ENCODE measurements at regions not wholly inside any gene's neighbourhood (a gene's known extent, or its start where the extent isn't known, plus 50 kb on each side); places are given as distances from the start of the nearest gene placed in this dataset.

- no peaks in the 10 kb centered on the region for H3K4me1 Mint-ChIP-seq
- H3K27ac ChIP-seq (ENCODE audit: low read length in 2 of 2) = no peak overlapping the region
Observed at GRCh38 chr14:21960636-21961035, 287.0 kb upstream of the OR4E1 start.

DNA sequence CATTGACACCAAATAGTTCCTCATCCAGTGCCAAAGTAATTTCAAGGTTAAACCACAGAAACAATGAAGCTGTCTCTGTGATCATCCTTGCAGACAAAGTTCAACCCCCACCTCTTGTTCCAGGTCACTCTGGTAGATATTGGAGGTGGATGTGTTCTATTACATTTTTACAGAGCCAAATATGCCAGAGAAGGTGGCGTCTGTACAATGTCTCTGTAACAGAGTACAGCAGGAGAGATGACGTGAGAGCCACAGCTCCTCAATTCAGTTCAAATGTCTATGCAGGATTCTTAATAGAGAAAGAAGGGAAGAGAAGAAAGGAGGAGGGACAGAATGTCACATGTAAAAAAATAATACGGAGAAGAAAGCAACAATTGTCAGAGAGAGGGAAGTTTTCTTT, 268.3 kb upstream of the OR4E1 start:
- Mint-ChIP-seq H3K4me1 (no peaks in the 10 kb centered on the region), H3K27me3 (peaks cover 25% of the 10 kb centered on the region), H3K27ac (no peak overlapping the region), H3K9me3 (ENCODE audit: insufficient read depth) (no peaks in the 10 kb centered on the region), H3K4me3 (no peak overlapping the region)
- no peak for DNase-seq
- no peaks in the 10 kb centered on the region for H3K4me1 ChIP-seq (ENCODE audit: control insufficient read depth in 2 of 2, insufficient read depth in 2 of 2, low read length in 2 of 2)
- ChIA-PET CTCF (interaction anchor here (1.9 to 4.0 kb wide), 2 partner anchors 23 to 28 kb away, joined by 5 to 17 read pairs; no protein-coding TSS in a partner anchor), POLR2A (no interaction called here)
- intact Hi-C loops (cut with micrococcal nuclease) = no loop called here
- TF ChIP-seq EZH2 (IDR thresholded peaks at IDR 0.05; ENCODE audit: borderline replicate concordance, insufficient read depth, low read depth, low read length, poor library complexity, severe bottlenecking) = no peak
- TF ChIP-seq, protein P1, sequence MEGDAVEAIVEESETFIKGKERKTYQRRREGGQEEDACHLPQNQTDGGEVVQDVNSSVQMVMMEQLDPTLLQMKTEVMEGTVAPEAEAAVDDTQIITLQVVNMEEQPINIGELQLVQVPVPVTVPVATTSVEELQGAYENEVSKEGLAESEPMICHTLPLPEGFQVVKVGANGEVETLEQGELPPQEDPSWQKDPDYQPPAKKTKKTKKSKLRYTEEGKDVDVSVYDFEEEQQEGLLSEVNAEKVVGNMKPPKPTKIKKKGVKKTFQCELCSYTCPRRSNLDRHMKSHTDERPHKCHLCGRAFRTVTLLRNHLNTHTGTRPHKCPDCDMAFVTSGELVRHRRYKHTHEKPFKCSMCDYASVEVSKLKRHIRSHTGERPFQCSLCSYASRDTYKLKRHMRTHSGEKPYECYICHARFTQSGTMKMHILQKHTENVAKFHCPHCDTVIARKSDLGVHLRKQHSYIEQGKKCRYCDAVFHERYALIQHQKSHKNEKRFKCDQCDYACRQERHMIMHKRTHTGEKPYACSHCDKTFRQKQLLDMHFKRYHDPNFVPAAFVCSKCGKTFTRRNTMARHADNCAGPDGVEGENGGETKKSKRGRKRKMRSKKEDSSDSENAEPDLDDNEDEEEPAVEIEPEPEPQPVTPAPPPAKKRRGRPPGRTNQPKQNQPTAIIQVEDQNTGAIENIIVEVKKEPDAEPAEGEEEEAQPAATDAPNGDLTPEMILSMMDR (IDR thresholded peaks at IDR 0.05) = no peak
- WGBS (ENCODE audit: insufficient coverage) = 93% methylated on average over 3 of the region's 3 CpGs
- H3K4me2 ChIP-seq (replicated peaks; ENCODE audit: low read depth, low read length, poor library complexity, severe bottlenecking) = no peak overlapping the region
- ATAC-seq (ENCODE audit: low read depth) = no peak
- H3K79me2 ChIP-seq (ENCODE audit: control insufficient read depth, insufficient read depth, low read length) = no peaks in the 10 kb centered on the region
- no peaks in the 10 kb centered on the region for H3K9me3 ChIP-seq (ENCODE audit: control extremely low read depth in 1 of 3, control insufficient read depth in 2 of 3, insufficient read depth in 1 of 3, low read length in 2 of 3)
- no peak overlapping the region for H3K27ac ChIP-seq (ENCODE audit: low read length in 2 of 2)
- no peaks in the 10 kb centered on the region for H3K36me3 ChIP-seq (replicated peaks in 1 of 2; ENCODE audit: control extremely low read depth in 1 of 2, control insufficient read depth in 1 of 2, extremely low read depth in 1 of 2, insufficient read depth in 2 of 2, low read length in 1 of 2)
- no peaks in the 10 kb centered on the region for H4K20me1 ChIP-seq (ENCODE audit: control insufficient read depth, insufficient read depth, low read length, poor library complexity, severe bottlenecking)
- no peak overlapping the region for H2AFZ ChIP-seq (ENCODE audit: insufficient read depth, low read depth, low read length, poor library complexity, severe bottlenecking)
- H3K9ac ChIP-seq (ENCODE audit: low read length) = no peak overlapping the region
- H3K4me3 ChIP-seq (ENCODE audit: control extremely low read depth in 1 of 5, extremely low read depth in 1 of 5, insufficient read depth in 1 of 5, low read depth in 2 of 5, low read length in 4 of 5) = no peak overlapping the region
- H3K27me3 ChIP-seq (replicated peaks in 1 of 4; ENCODE audit: control extremely low read depth in 1 of 4, control insufficient read depth in 3 of 4, insufficient read depth in 4 of 4, low read length in 3 of 4) = peaks cover 0 to 4% (median 2%) of the 10 kb centered on the region in 4 experiments

More at GRCh38 chr14:21960636-21961035, 287.0 kb upstream of the OR4E1 start:
- no peaks in the 10 kb centered on the region for H3K36me3 ChIP-seq (replicated peaks in 1 of 2; ENCODE audit: control extremely low read depth in 1 of 2, control insufficient read depth in 1 of 2, extremely low read depth in 1 of 2, insufficient read depth in 2 of 2, low read length in 1 of 2)
- ChIA-PET POLR2A (no interaction called here), CTCF (interaction anchor here (1.5 kb wide), 1 partner anchor 18 kb away, joined by 5 read pairs; no protein-coding TSS in a partner anchor)
- no peak overlapping the region for H3K4me3 ChIP-seq (ENCODE audit: control extremely low read depth in 1 of 5, extremely low read depth in 1 of 5, insufficient read depth in 1 of 5, low read depth in 2 of 5, low read length in 4 of 5)
- no peak overlapping the region for H2AFZ ChIP-seq (ENCODE audit: insufficient read depth, low read depth, low read length, poor library complexity, severe bottlenecking)
- intact Hi-C loops (cut with micrococcal nuclease) = no loop called here
- ATAC-seq (ENCODE audit: low read depth) = no peak
- Mint-ChIP-seq H3K4me3 (no peak overlapping the region), H3K27ac (no peak overlapping the region), H3K27me3 (peaks cover 40% of the 10 kb centered on the region), H3K9me3 (ENCODE audit: insufficient read depth) (peaks cover 2% of the 10 kb centered on the region)
- no peak for TF ChIP-seq EZH2 (IDR thresholded peaks at IDR 0.05; ENCODE audit: borderline replicate concordance, insufficient read depth, low read depth, low read length, poor library complexity, severe bottlenecking)
- TF ChIP-seq, protein P1 (IDR thresholded peaks at IDR 0.05) = no peak
- H3K79me2 ChIP-seq (ENCODE audit: control insufficient read depth, insufficient read depth, low read length) = no peaks in the 10 kb centered on the region
- no peak overlapping the region for H3K4me2 ChIP-seq (replicated peaks; ENCODE audit: low read depth, low read length, poor library complexity, severe bottlenecking)
- WGBS (ENCODE audit: insufficient coverage) = no CpG with 5 or more reads among the region's 1 CpG
- no peak overlapping the region for H3K9ac ChIP-seq (ENCODE audit: low read length)
- no peak for DNase-seq
- no peaks in the 10 kb centered on the region for H4K20me1 ChIP-seq (ENCODE audit: control insufficient read depth, insufficient read depth, low read length, poor library complexity, severe bottlenecking)
- H3K4me1 ChIP-seq (ENCODE audit: control insufficient read depth in 2 of 2, insufficient read depth in 2 of 2, low read length in 2 of 2) = no peaks in the 10 kb centered on the region
- H3K9me3 ChIP-seq (ENCODE audit: control extremely low read depth in 1 of 3, control insufficient read depth in 2 of 3, insufficient read depth in 1 of 3, low read length in 2 of 3) = no peaks in the 10 kb centered on the region
- peaks cover 0 to 10% (median 4%) of the 10 kb centered on the region in 4 experiments for H3K27me3 ChIP-seq (replicated peaks in 1 of 4; ENCODE audit: control extremely low read depth in 1 of 4, control insufficient read depth in 3 of 4, insufficient read depth in 4 of 4, low read length in 3 of 4)
